IMR-90 (cell line): ENCODE measurements at regions not wholly inside any gene's neighbourhood (a gene's known extent, or its start where the extent isn't known, plus 50 kb on each side); places are given as distances from the start of the nearest gene placed in this dataset.

Experiments
- ATAC-seq: fragments of 200-7000 bp; cut with Tn5 transposase; 2 replicates; pipeline ENCODE4 v1.9.1; 2020; ENCODE audit warnings: low read depth, mild to moderate bottlenecking, moderate library complexity
- BruUV-seq: library from RNA; stranded (reverse); fragments of 400-500 nt; replicated peaks from 2 replicates; lab custom pipeline; 2021; lab: Mats Ljungman, UMichigan
- CTCF ChIA-PET: fragments of 300-600 bp; formaldehyde crosslinking; extraction: SDS; loops from one replicate; lab custom pipeline; 2021; ENCODE audit warnings: antibody characterized with exemption; lab: Yijun Ruan, JAX
- POLR2A ChIA-PET: fragments of 300-600 bp; sonication (Branson Sonifier 250); formaldehyde crosslinking; loops from one replicate; lab custom pipeline; 2022; ENCODE audit warnings: antibody characterized with exemption; ENCODE audit not compliant: unreplicated experiment; lab: Charles Lee
- DNase-seq: peaks from one replicate; pipeline ENCODE4 v3.0.0; 2013
- H2AFZ ChIP-seq: replicated peaks from 2 replicates; pipeline ENCODE3; 2013; ENCODE audit warnings: low read length, mild to moderate bottlenecking; ENCODE audit not compliant: poor library complexity
- H2AK5ac ChIP-seq: 2 replicates; pipeline ENCODE4 v1.6.1; 2013; ENCODE audit warnings: low read depth, low read length, inconsistent platforms
- H2AK9ac ChIP-seq: replicated peaks from 2 replicates; pipeline ENCODE3; 2013; ENCODE audit warnings: mild to moderate bottlenecking, low read depth, low read length, moderate library complexity; ENCODE audit not compliant: poor library complexity
- H2BK120ac ChIP-seq: 2 replicates; pipeline ENCODE4 v1.6.1; 2013; ENCODE audit warnings: low read depth, low read length, inconsistent platforms
- H2BK15ac ChIP-seq: 3 replicates; pipeline ENCODE4 v1.6.1; 2013; ENCODE audit warnings: low read depth, low read length, inconsistent platforms
- H2BK20ac ChIP-seq: 2 replicates; pipeline ENCODE4 v1.6.1; 2013; ENCODE audit warnings: low read depth, mild to moderate bottlenecking, inconsistent platforms, low read length, moderate library complexity
- H2BK5ac ChIP-seq: 2 replicates; pipeline ENCODE4 v1.6.1; 2013; ENCODE audit warnings: mild to moderate bottlenecking, low read depth, low read length, inconsistent platforms; ENCODE audit not compliant: poor library complexity, severe bottlenecking
- H3K14ac ChIP-seq: replicated peaks from 2 replicates; pipeline ENCODE4 v1.6.1; 2013; ENCODE audit warnings: low read depth, low read length, inconsistent platforms
- H3K18ac ChIP-seq: 2 replicates; pipeline ENCODE4 v1.6.1; 2013; ENCODE audit warnings: low read depth, low read length, control low read depth
- H3K23ac ChIP-seq: 2 replicates; pipeline ENCODE4 v1.6.1; 2013; ENCODE audit warnings: low read depth, low read length, inconsistent platforms
- H3K27ac ChIP-seq: 2 replicates; pipeline ENCODE4 v1.5.1; 2013; ENCODE audit warnings: mild to moderate bottlenecking, control low read depth, low read length; ENCODE audit not compliant: insufficient read depth
- H3K27me3 ChIP-seq: 2 replicates; pipeline ENCODE4 v1.6.1; 2013; ENCODE audit warnings: low read length; ENCODE audit not compliant: control insufficient read depth, insufficient read depth
- H3K36me3 ChIP-seq: 2 replicates; pipeline ENCODE4 v1.6.1; 2013; ENCODE audit warnings: low read length, mixed read lengths; ENCODE audit not compliant: control insufficient read depth, insufficient read depth
- H3K4ac ChIP-seq: 2 replicates; pipeline ENCODE4 v1.6.1; 2013; ENCODE audit warnings: low read depth, low read length, inconsistent platforms
- H3K4me1 ChIP-seq: 2 replicates; pipeline ENCODE4 v1.6.1; 2013; ENCODE audit warnings: low read length, mixed read lengths; ENCODE audit not compliant: control insufficient read depth, insufficient read depth
- H3K4me2 ChIP-seq: 2 replicates; pipeline ENCODE4 v1.6.1; 2013; ENCODE audit warnings: low read depth, mild to moderate bottlenecking, control low read depth, low read length, moderate library complexity
- H3K4me3 ChIP-seq: 2 replicates; pipeline ENCODE4 v1.5.1; 2013; ENCODE audit warnings: low read depth, mild to moderate bottlenecking, control low read depth, low read length, moderate library complexity; ENCODE audit not compliant: insufficient read depth
- H3K56ac ChIP-seq: 2 replicates; pipeline ENCODE4 v1.6.1; 2013; ENCODE audit warnings: low read length, inconsistent platforms; ENCODE audit not compliant: insufficient read depth; ENCODE audit errors: extremely low read depth
- H3K79me1 ChIP-seq, 2 experiments: 2 replicates each; pipeline ENCODE4 v1.6.1; 2013; ENCODE audit warnings: low read length in 2 of 2, inconsistent platforms in 1 of 2, low read depth in 1 of 2
- H3K9ac ChIP-seq: 2 replicates; pipeline ENCODE4 v1.6.1; 2013; ENCODE audit warnings: low read depth, low read length, control low read depth
- H3K9me1 ChIP-seq: 2 replicates; pipeline ENCODE4 v1.6.1; 2013; ENCODE audit warnings: low read length, inconsistent platforms; ENCODE audit not compliant: insufficient read depth
- H3K9me3 ChIP-seq: 2 replicates; pipeline ENCODE4 v1.6.1; 2013; ENCODE audit warnings: low read length; ENCODE audit not compliant: control insufficient read depth, insufficient read depth
- H4K20me1 ChIP-seq: 2 replicates; pipeline ENCODE4 v1.6.1; 2013; ENCODE audit warnings: low read length, inconsistent platforms; ENCODE audit not compliant: insufficient read depth
- H4K5ac ChIP-seq: 2 replicates; pipeline ENCODE4 v1.6.1; 2013; ENCODE audit warnings: mild to moderate bottlenecking, low read depth, low read length, control low read depth
- H4K8ac ChIP-seq, 2 experiments: 2 replicates each; pipeline ENCODE4 v1.6.1; 2013; ENCODE audit warnings: low read depth in 2 of 2, low read length in 2 of 2, control low read depth in 1 of 2, inconsistent platforms in 1 of 2
- H4K91ac ChIP-seq: 2 replicates; pipeline ENCODE4 v1.6.1; 2013; ENCODE audit warnings: low read depth, low read length, inconsistent platforms; ENCODE audit not compliant: insufficient read depth
- FOS ChIP-seq: fragments of 150-350 bp; IDR thresholded peaks from 2 replicates; pipeline ENCODE4 v1.6.1; 2016; ENCODE audit warnings: low read depth, low read length
- WGBS, 2 experiments: methylation state at CpG; one replicate each; pipeline versions ENCODE4 v1.1.5 to v1.1.7; 2013; ENCODE audit warnings: missing lambda C conversion rate in 2 of 2; ENCODE audit not compliant: insufficient read length in 1 of 2; ENCODE audit errors: extremely low coverage in 2 of 2; 5-methylcytosine and 5-hydroxymethylcytosine counted together
- dilution Hi-C: fragments of 300-500 bp; cut with HindIII; formaldehyde crosslinking; loops from one replicate; pipeline ENCODE4 v1.14.3; 2018; ENCODE audit warnings: low sequenced_read_pairs; ENCODE audit not compliant: unreplicated experiment
- in situ Hi-C: fragments of 300-500 bp; cut with MboI; formaldehyde crosslinking; loops from 3 replicates; pipeline ENCODE4 v1.14.3; 2019; ENCODE audit warnings: low sequenced_read_pairs, inconsistent platforms, mixed read lengths
- intact Hi-C: fragments of 100-400 bp; cut with micrococcal nuclease; formaldehyde crosslinking; loops from 2 replicates; pipeline ENCODE4 v1.10.0; 2022

- intact Hi-C loops (no loop called here), in situ Hi-C loops (no loop called here), dilution Hi-C loops (no loop called here)
- ChIA-PET CTCF (no interaction called here), POLR2A (no interaction called here)
- Histone ChIP-seq H3K9ac (no peak overlapping the region), H4K20me1 (no peaks in the 10 kb centered on the region), H3K79me1 (no peaks in the 10 kb centered on the region), H3K4ac (no peak overlapping the region), H3K9me3 (peaks cover 13% of the 10 kb centered on the region; the same call in 1 of the 2 replicates), H3K27me3 (no peaks in the 10 kb centered on the region), H3K56ac (no peak overlapping the region), H4K5ac (no peak overlapping the region), H2AFZ (no peak overlapping the region), H3K36me3 (no peaks in the 10 kb centered on the region), H4K8ac (no peak overlapping the region), H2BK20ac (no peak overlapping the region), H3K23ac (no peak overlapping the region), H3K18ac (no peak overlapping the region), H2AK5ac (no peak overlapping the region), H2BK5ac (no peak overlapping the region), H3K4me3 (no peak overlapping the region), H4K91ac (no peak overlapping the region), H3K14ac (no peak overlapping the region), H2AK9ac (no peak overlapping the region), H2BK15ac (no peak overlapping the region), H3K27ac (no peak overlapping the region), H2BK120ac (no peak overlapping the region), H3K4me1 (no peaks in the 10 kb centered on the region), H3K4me2 (no peak overlapping the region), H3K9me1 (no peaks in the 10 kb centered on the region)
- no peak for ATAC-seq
- no TSS peak for BruUV-seq
- DNase-seq, result no peak
- no peak for TF ChIP-seq FOS
- WGBS, 2 experiments, result 80% methylated on average over 1 of the region's 10 CpGs; no CpG with 5 or more reads in 1 of the 2 experiments
Observed at GRCh38 chr2:5374762-5375161, 317.4 kb upstream of the SOX11 start.
